GF-D8 (cell line): ENCODE measurements at regions not wholly inside any gene's neighbourhood (a gene's known extent, or its start where the extent isn't known, plus 50 kb on each side); places are given as distances from the start of the nearest gene placed in this dataset.
"Not testable (repeated sequence)": the region's sequence is repeated elsewhere in the genome, so short reads cannot be mapped to it uniquely, and the experiment has no call there.

ENCODE experiments used
- DNase-seq: peaks from one replicate; lab custom pipeline; 2025; lab: John Stamatoyannopoulos, UW

DNA sequence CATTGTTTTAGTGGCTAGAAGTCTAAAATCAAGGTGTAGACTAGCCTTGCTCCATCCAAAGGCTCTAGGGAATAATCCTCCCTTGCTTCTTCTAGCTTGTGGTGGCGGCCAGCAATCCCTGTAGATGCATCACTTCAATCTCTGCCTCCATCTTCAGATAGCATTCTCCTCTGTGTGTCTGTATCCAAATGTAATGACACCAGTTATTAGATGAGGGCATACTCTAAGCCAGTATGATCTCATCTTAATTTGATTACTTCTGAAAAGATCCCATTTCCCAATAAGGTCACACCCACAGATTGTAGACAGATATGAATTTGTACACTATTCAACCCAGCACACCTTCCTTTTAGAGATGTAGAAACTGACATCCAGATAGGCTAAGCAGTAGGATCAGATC is 334.5 kb upstream of the KCNMB2 start:
- DNase-seq = no peak

DNA sequence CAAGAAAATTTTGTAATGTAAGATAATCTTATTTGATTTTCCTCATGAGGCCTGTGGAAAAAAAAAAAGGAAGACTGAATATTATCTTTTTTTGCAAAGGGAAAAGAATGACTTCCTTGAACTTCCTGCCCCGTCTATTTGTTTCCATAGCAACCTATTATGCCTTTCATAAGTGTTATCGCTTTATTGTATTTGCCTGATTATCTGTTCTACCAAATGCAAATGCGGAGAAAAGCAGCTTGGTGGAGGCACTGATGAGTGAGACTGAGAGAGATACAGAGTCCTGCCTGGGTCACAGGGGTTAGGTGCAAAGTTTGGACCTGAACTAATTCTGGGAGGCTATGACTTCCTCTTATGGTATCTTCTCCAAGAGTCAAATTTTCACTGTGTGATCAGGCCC is 334.0 kb upstream of the KCNMB2 start:
- DNase-seq = no peak

DNA sequence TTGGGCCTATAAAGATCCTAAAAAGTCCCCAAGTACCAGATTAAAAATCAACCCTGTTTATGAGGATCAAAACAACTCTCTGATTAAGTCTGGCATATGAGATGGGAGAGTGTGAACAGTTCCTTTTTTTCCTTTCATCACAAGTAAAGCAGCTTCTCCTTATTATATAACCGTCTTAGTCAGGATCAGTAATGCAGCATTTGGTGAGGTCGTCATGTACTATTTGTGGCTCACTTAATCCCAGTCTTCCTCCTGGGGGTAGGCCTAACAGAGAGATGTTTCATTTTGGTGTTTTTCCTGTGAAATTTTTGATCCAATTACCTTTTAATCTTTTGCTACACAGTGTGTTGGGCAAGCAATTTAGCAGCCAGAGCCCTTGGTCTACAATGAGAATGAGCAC is 333.1 kb upstream of the KCNMB2 start:
- DNase-seq = no peak

DNA sequence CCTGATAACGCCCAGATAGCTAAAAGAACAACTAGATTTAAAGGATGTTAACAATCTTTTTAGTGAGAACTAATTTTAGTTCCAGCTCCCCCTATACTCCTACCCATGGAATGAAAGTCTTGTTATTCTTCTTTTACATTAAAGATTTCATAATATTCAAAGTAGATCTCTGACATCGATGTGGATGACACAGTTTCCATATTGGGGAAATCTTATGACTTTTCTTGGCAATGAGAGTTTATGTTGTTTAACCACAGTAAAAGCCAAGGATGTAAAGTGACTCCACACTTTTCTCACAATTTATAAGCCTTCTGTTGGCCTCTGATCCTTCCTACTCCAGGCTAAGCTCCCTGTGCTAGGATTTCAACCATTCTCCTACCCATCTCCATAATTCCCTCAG is 332.6 kb upstream of the KCNMB2 start:
- no peak for DNase-seq

DNA sequence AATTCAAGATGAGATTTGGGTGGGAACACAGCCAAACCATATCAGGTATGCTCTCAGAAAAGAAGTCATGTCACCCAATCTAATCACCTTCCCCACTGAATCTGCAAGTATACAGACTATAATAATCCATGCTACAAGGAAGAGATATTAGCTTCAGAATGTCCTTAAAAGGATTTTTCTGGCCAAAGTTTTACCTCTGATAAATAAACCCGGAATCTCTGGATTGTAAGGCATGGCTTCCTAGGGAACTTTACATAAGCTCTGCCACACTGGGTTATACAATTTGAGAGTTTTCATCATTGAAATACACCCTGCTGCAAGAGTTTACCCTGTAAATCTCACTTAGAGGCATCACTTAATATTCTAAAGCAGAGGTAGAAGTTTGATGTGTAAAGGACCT is 330.5 kb upstream of the KCNMB2 start:
- no peak for DNase-seq

DNA sequence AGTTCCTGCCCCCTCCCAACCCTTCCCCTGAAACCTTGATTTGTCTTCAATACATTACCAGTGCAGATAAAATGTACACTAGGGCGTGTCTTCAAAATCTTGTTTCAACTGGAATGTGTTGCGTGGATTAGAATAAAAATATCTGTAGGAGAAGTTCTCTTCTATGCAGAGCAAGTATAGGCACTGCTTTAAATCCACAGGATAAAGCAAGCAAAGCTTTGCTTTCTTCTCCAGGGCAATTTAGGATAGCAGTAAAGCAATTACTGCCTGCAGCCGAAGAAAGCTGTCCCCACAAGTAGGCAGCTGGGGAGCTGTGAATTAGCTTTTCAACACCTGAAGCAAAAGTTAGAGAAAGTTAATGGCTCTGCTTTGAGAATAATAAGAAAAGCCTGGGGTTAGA is 329.7 kb upstream of the KCNMB2 start:
- no peak for DNase-seq

DNA sequence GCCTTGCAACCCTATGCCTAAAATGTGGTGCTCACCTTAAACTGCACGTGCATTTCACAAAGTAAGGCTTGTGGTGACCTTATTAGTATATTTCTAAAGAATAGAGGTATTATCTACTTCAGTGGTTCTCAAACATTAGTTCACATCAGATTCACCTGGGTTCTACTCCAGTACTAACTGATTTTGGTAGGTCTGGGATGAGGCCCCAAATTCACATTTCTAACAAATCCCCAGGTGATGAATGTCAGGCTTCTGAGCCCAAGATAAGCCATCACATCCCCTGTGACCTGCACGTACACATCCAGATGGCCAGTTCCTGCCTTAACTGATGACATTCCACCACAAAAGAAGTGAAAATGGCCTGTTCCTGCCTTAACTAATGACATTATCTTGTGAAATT is 329.1 kb upstream of the KCNMB2 start:
- not testable (repeated sequence) for DNase-seq

DNA sequence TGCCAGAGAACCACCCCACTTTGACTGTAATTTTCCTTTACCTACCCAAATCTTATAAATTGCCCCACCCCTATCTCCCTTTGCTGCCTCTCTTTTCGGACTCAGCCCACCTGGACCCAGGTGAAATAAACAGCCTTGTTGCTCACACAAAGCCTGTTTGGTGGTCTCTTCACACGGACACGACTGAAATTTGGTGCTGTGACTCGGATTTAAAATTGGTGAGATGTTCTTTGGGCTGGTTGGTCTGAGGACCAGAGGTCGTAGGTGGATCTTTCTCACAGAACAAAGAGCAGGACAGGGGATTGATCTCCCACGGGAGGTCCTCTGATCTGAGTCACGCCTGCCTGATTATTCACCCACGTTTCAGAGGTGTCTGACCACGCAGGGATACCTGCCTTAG is 328.6 kb upstream of the KCNMB2 start:
- DNase-seq = not testable (repeated sequence)

DNA sequence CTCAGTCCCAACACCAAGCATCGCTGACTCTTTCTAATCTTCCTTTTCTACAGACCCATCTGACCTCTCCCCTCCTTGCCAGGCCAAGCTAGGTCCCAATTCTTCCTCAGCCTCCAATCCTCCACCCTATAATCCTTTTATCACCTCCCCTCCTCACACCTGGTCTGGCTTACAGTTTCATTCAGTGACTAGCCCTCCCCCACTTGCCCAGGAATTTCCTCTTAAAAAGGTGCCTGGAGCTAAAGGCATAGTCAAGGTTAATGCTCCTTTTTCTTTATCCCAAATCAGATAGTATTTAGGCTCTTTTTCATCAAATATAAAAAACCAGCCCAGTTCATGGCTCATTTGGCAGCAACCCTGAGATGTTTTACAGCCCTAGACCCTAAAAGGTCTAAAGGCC is 327.1 kb upstream of the KCNMB2 start:
- DNase-seq = not testable (repeated sequence)

DNA sequence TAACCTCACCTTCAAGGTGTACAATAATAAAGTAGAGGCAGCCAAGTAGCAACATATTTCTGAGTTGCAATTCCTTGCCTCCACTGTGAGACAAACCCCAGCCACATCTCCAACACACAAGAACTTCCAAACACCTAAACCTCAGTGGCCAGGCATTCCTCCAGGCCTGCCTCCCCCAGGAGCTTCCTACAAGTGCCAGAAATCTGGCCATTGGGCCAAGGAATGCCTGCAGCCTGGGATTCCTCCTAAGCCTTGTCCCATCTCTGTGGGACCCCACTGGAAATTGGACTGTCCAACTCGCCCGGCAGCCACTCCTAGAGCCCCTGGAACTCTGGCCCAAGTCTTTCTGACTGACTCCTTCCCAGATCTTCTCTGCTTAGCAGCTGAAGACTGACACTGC is 326.6 kb upstream of the KCNMB2 start:
- not testable (repeated sequence) for DNase-seq

DNA sequence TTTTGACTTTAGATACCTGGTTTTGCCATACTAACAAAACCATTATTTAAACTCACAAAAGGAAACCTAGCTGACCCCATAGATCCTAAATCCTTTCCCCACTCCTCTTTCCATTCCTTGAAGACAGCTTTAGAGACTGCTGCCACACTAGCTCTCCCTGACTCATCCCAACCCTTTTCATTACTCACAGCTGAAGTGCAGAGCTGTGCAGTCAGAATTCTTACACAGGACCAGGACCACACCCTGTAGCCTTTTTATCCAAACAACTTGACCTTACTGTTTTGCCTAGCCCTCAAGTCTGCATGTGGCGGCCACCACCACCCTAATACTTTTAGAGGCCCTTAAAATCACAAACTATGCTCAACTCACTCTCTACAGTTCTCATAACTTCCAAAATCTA is 325.1 kb upstream of the KCNMB2 start:
- DNase-seq = not testable (repeated sequence)

DNA sequence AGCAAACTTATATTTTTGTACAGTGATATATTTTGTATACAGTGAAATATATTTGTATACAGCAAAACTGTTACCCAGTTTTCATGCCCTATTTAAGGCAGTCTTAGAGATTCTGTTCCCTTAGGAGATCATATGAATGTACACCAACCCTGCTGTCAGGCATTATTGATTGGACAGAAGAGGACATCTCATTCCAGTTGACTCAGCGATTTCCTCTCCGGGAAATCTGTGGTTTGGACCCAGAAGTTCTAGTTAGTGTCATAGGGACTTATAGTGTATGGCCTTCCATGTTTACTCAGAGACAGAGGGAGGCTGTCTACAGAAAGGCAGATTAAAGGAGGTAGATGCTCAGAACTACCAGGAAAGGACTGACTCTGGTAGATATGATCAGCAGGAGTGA is 318.8 kb upstream of the KCNMB2 start:
- DNase-seq = no peak

DNA sequence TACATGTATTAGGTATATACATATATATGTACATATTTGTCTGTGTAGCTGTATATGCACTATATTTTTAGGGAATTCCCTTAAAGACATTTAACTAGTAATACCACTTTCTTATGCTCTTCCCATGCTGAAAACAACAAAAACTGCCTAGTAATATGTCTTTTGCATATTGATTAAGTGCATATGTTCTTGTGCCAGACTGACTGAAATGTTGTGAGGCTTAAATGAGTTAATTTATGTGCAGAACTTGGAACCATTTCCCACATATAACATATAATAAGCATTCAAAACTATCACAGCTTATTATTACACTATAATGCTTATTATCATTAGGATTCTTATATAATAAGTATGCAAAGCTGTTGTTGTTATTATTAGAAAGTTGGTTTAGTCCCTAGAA is 318.0 kb upstream of the KCNMB2 start:
- no peak for DNase-seq

DNA sequence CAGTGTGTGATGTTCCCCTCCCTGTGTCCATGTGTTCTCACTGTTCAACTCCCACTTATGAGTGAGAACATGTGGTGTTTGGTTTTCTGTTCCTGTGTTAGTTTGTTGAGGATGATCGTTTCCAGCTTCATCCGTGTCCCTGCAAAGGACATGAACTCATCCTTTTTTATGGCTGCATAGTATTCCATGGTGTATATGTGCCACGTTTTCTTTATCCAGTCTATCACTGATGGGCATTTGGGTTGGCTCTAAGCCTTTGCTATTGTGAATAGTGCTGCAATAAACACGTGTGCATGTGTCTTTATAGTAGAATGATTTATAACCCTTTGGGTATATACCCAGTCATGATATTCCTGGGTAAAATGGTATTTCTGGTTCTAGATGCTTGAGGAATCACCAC is 316.6 kb upstream of the KCNMB2 start:
- not testable (repeated sequence) for DNase-seq

DNA sequence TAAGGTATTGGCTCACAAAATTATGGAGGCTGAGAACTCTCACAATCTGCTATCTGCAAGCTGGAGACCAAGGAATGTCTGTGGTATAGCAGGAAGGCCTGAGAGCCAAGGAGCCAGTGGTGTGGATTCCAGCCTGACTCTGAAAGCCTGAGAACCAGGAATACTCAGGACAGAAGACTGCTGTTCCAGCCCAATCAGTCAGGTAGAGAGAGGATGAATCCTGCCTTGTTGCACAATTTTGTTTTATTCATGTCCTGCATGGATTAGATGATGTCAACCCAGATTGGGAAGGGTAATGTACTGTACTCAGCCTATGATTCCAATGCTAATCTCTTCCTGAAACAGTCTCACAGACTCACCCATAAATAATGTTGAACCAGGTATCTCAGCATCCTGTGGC is 312.4 kb upstream of the KCNMB2 start:
- DNase-seq = no peak

DNA sequence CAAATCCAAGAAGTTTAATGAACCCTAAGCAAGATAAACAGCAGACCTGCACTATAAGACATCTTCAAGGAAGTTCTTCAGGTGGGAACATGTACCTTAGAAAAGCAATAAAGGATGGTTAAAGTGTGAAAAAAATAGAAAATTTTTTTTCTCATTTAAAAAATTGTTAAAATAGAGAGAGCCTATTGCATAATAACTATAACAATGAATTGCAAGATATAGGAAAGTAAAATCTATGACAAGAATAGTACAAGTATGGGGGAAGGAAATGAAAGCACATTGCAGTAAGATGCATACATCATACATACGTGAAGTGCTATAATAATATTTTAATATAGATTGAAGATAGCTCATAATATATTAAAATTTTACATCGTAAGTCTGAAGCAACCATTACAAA is 310.1 kb upstream of the KCNMB2 start:
- no peak for DNase-seq

DNA sequence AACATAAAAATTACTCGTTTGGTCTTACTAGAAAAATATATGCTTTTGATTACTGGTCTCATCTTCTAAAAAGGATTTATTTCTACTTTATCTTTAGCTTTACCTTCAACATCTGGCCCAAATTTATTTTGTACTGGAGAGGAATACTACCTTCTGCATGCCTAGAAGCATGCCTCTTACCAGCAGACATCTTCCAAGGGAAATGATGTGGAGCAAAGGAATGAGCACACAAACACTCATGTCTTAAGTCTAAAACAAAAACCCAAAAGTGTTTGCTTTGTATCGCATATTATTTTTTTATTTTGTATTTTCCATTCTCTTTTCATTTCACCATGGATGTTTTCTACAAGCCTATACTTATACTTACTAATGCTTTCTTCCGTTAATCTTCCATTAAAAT is 304.6 kb upstream of the KCNMB2 start:
- no peak for DNase-seq

DNA sequence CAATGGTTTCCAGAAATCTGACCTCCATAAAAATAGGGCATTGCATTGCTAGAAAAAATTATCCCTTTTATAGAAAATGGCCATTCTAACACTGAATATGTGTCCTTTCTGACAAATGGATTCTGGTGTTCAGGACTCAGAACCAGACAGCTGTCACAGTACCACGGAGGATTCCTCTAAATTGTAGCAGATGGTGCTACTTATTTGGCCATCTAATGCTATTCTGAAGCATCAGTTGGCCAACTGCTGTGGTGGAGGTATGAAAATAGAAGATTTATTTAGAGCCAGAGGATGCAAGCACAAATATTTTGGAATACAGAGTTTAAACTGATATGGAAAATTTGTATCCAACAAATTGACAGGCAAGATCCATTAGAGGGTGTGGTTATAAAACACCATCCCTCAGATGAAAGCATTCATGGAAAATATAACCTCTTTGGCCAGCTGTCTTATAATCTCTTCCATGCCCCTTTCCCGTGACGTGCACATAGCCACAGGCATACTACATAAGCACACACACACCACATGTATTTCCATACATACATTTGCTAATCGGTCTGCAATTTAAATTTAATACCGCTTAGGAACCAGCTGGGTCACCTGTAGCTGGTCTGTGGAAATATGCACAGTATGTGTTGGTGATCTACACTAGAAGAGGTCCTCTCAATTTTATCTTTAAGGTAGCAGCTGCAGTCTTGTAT is 302.7 kb upstream of the KCNMB2 start:
- no peak for DNase-seq

DNA sequence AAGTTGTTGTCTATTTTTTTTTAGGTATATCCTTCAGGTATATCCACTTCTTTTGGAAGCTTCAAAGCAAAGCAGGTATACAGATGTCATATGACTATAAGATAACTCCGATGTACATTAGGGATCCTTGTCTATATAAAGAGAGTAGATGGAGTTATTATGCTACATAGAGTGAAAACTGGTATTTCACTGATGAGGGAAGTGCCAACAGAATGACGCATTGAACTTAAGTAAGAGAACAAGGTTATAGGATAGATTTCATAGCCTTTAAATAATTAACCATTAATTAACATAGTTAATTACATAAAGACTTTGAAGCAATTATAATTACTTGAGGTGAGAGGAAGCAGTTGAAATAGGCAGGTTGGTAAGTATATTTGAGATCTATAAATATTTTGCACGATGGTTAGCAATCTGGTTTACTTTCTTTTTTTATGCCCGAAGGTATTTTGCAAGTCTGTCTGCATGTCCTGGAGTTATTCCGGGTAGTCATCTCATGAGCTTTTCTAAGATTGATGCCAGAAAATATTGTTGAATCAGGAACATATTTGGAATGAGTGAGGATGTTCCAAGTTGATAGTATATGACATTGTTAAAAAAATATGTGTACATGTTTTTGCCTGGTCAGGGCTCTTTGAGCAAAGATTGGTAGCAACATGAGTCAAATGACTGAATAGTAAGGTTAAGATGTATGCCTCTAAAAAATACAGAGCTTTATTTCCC is 299.5 kb upstream of the KCNMB2 start:
- no peak for DNase-seq

DNA sequence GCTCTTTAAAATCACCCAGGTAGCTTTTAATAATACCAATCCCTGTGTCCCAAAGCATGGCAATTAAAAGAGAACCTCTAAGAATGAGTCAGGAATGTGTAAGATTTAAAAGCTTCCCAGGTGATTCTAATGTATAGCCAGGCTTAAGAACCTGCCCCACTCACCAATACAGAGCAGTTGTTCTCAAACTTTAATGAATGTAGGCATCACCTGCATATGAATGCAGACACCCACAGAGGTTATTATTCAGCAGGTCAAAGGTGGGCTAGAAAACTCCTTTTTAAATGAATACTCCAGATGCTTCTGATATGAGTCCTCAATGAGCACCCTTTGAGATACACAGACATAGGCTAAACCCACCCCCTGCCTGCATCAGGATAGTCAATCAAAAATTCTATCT is 298.1 kb upstream of the KCNMB2 start:
- no peak for DNase-seq

DNA sequence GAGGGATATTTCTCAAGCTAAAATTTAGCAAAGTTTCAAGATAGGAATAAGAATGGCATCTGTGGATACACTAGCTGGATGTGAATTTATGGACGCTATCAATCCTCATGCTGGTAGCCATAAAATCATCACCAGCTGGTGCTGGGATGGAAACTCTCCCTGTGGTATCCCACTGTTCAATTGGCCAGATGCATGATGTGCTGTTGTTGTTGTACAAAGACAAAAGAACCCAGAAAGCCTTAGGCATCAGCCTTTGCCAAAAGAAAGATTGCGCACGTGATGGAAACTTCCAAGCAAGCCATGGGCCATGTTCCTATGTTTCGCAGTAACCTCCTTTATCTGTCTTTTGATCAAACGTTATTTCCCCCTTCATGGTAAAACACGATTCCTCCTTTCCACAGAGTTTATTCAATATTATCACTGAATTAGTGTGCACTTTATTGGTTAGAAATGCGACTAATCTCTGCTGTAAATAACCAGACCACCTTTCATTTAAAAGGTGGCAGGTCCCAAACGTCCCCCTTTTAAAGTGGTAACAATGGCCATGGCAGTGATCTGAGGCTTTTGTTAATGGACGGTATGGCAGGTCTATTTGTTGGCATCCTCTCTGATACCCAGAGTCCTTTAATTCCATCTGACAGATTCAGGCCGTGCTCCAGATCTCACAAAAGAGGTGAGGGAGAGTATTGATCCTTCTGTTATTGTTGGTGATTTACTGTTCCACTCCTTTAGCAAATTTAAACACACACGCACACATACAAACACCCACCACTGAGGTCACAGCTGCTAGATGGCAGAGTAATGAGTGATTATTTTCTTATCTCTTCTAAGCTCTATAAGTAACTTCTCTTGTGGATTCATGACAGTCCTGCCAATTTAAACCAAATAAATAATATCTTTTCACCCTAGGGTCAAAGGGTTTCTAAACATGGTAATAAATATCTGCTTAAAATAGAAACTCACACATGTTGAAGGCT is 291.2 kb upstream of the KCNMB2 start:
- DNase-seq = no peak

DNA sequence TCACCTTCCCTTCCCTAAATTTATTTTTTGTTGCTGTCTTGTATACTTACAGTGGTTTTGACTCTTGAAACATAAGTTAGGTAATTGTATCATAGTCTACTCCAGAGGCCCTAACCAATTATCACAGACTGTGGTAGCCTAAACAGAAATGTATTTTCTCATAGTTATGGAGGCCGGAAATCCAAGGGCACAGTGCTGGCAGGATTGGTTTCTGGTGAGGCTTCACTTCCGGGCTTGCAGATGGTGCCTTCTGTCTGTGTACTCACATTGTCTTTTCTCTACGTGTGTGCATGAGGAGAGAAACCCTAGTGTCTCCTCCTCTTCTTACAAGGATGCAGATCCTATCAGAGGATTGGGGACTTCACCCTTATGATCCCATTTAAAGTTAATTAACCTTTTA is 290.2 kb upstream of the KCNMB2 start:
- no peak for DNase-seq

DNA sequence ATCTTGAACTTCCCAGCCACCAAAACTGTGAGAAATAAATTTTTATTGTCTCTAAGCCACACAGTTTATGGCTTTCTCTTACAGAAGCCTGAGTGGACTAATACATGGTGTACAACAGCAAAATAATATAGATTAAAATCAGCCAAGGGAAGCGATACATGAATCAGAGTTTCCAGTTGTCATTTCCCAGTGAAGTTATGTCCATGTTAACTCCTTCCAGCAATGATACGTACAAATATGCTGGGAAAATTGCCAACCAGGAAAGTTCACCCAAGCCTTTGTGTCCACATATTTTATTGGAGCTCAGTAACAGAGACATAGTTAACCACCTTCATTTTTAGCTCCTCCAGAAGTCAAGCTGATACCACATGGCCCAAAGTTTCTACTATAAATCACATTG is 280.9 kb upstream of the KCNMB2 start:
- no peak for DNase-seq
